Suprapubic skin (tissue), 4 donors: ENCODE measurements at regions not wholly inside any gene's neighbourhood (a gene's known extent, or its start where the extent isn't known, plus 50 kb on each side); places are given as distances from the start of the nearest gene placed in this dataset.

Experiments used
- DNase-seq, 2 donors: peaks; one replicate each; pipeline ENCODE4 v3.0.0-alpha.2; 2019; ENCODE audit warnings: low spot score in 2 of 2
- H3K27ac ChIP-seq: fragments of 200-600 bp; sonication (generic); one replicate; pipeline ENCODE4 v1.5.1; 2019
- H3K27me3 ChIP-seq: fragments of 200-600 bp; sonication (generic); one replicate; pipeline ENCODE4 v1.5.1; 2019
- H3K36me3 ChIP-seq: fragments of 200-600 bp; sonication (generic); one replicate; pipeline ENCODE4 v1.5.1; 2019
- H3K4me1 ChIP-seq: fragments of 200-600 bp; sonication (generic); one replicate; pipeline ENCODE4 v1.5.1; 2019
- H3K4me3 ChIP-seq: fragments of 200-600 bp; sonication (generic); one replicate; pipeline ENCODE4 v1.5.1; 2019; ENCODE audit warnings: mild to moderate bottlenecking
- H3K9me3 ChIP-seq: fragments of 200-600 bp; sonication (generic); one replicate; pipeline ENCODE4 v1.5.1; 2019
- EP300 ChIP-seq: sonication (generic); formaldehyde crosslinking; IDR thresholded peaks from one replicate; pipeline ENCODE4 v1.6.1; 2017; ENCODE audit warnings: antibody characterized with exemption
- POLR2A ChIP-seq, 2 donors: fragments of 450-650 bp; IDR thresholded peaks; one replicate each; pipeline ENCODE4 v1.6.1; 2017; ENCODE audit warnings: antibody characterized with exemption in 2 of 2, mild to moderate bottlenecking in 2 of 2, moderate library complexity in 2 of 2
- POLR2AphosphoS5 ChIP-seq, 3 donors: sonication (generic); formaldehyde crosslinking; IDR thresholded peaks; one replicate each; pipeline ENCODE4 v1.6.1; 2017; ENCODE audit warnings: antibody characterized with exemption in 3 of 3
- WGBS: methylation state at CpG from one replicate; pipeline ENCODE4 v1.1.5; 2018; 5-methylcytosine and 5-hydroxymethylcytosine counted together
- TF ChIP-seq, protein P1 (sequence below), 2 donors: fragments of 200-600 bp in 1 of 2; fragments of 450-650 bp in 1 of 2; sonication (generic) in 1 of 2; IDR thresholded peaks; one replicate each; pipeline ENCODE4 v1.5.1; 2016 to 2019; ENCODE audit warnings: antibody characterized with exemption in 2 of 2, mild to moderate bottlenecking in 1 of 2, moderate library complexity in 1 of 2

DNA sequence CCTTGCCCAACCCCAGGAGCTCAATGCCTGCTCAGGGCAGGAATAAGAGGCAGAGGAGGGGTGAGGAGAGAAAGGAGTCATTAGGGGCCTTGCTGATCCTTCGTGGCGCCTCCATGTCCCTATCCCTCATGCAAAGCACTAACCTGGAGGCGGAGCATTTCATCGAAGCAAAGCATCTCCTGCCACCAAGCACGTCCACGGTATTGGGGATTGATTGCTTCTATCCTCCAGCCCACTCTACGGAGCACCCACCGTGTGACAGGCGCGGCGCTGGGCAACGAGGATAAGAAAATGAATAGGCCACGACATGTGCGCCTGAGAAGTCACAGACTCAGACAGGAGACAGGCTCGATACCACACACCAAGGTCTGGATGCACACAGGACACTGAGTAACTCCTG, 67.0 kb downstream of the IGLL1 start:
- no peaks in the 10 kb centered on the region for H3K27me3 ChIP-seq
- no peaks in the 10 kb centered on the region for H3K9me3 ChIP-seq
- WGBS = 88% methylated on average over 15 of the region's 15 CpGs
- H3K4me1 ChIP-seq = no peaks in the 10 kb centered on the region
- no peak overlapping the region for H3K27ac ChIP-seq
- H3K36me3 ChIP-seq = no peaks in the 10 kb centered on the region
- DNase-seq = no peak
- TF ChIP-seq EP300 (no peak), POLR2AphosphoS5 (IDR thresholded peaks at IDR 0.05) (no peak), POLR2A (IDR thresholded peaks at IDR 0.05) (no peak)
- TF ChIP-seq, protein P1, sequence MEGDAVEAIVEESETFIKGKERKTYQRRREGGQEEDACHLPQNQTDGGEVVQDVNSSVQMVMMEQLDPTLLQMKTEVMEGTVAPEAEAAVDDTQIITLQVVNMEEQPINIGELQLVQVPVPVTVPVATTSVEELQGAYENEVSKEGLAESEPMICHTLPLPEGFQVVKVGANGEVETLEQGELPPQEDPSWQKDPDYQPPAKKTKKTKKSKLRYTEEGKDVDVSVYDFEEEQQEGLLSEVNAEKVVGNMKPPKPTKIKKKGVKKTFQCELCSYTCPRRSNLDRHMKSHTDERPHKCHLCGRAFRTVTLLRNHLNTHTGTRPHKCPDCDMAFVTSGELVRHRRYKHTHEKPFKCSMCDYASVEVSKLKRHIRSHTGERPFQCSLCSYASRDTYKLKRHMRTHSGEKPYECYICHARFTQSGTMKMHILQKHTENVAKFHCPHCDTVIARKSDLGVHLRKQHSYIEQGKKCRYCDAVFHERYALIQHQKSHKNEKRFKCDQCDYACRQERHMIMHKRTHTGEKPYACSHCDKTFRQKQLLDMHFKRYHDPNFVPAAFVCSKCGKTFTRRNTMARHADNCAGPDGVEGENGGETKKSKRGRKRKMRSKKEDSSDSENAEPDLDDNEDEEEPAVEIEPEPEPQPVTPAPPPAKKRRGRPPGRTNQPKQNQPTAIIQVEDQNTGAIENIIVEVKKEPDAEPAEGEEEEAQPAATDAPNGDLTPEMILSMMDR (IDR thresholded peaks at IDR 0.05) = no peak
- no peak overlapping the region for H3K4me3 ChIP-seq

DNA sequence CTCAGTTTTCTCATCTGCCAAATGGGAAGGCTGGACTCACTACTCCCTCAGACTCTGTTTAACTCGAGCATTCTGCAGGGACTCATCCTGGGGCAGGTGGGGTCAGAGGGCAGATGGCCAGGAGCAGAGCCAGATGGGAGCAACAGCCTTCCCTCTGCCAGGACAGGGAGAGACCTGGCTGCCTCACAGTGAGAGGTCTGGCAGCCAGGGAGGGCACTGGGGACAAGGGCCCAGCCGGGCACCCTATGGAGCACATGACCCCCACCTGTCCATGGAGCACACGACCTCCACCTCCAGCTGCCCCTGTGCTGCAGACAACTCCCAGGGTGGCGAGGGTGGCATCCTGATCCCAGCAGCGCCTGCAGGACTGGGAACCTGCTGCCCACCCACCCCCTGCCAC, 67.4 kb downstream of the IGLL1 start:
- Histone ChIP-seq H3K27me3 (no peaks in the 10 kb centered on the region), H3K9me3 (no peaks in the 10 kb centered on the region), H3K4me3 (no peak overlapping the region), H3K36me3 (no peaks in the 10 kb centered on the region), H3K4me1 (no peaks in the 10 kb centered on the region), H3K27ac (no peak overlapping the region)
- no peak for TF ChIP-seq POLR2A (IDR thresholded peaks at IDR 0.05)
- no peak for TF ChIP-seq POLR2AphosphoS5 (IDR thresholded peaks at IDR 0.05)
- TF ChIP-seq EP300 = no peak
- TF ChIP-seq, protein P1 (IDR thresholded peaks at IDR 0.05) = no peak
- DNase-seq = no peak
- 86% methylated on average over 3 of the region's 5 CpGs for WGBS

DNA sequence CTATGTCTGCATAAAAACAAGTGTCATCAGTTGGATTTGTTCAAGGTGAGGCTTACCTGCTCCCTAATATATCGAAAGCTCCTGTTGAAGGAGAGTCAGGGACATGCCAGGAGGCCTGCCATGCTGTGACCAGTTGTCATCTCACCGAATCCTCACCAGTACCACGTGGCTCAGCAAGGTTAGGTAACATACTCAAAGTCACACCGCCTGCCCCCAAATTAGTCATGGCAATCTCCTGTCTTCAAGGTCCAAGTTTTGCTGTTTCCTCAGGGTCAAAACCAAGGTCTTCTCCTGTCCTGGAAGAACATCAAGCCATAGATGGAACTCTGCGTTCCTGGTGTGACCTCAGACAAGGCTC, 67.8 kb downstream of the IGLL1 start:
- Histone ChIP-seq H3K27ac (no peak overlapping the region), H3K4me3 (no peak overlapping the region), H3K36me3 (no peaks in the 10 kb centered on the region), H3K9me3 (no peaks in the 10 kb centered on the region), H3K27me3 (no peaks in the 10 kb centered on the region), H3K4me1 (no peaks in the 10 kb centered on the region)
- 96% methylated on average over 4 of the region's 5 CpGs for WGBS
- TF ChIP-seq EP300 (no peak), POLR2AphosphoS5 (IDR thresholded peaks at IDR 0.05) (no peak), POLR2A (IDR thresholded peaks at IDR 0.05) (no peak)
- TF ChIP-seq, protein P1 (IDR thresholded peaks at IDR 0.05) = no peak
- DNase-seq = no peak

DNA sequence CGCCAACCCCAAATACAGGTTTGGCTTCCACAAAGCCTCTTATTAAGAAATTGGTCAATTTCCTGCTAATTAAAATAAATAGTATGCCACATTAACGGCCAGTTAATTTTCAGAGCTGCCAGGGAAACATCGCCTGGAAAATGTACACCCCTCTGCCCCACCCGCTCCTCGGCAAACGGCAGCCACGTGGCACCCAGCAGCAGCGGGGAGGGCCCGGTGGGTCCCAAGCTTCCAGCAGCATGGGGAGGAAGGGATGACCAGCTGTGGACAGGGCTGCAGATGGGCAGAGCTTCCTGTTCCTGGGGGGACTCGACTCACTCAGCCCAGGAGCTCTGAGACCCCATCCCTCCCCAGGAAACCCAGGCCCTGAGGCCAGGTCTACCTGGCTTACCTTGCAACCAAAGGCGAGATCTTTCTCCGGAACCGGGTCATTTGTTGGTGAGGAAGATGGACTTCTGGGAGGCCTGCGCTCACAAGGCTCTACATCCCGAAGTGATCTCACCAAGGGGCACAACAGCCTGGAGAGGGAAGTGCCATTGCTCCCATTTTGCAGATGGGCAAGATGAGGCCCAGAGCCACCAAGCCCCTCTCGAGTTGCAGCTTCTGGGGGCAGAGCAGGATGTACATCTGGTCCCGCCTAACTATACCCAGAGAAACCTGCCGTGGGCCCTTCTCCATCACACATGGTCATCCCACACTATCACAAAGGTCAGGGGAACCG, 68.3 kb downstream of the IGLL1 start:
- Histone ChIP-seq H3K27me3 (no peaks in the 10 kb centered on the region), H3K9me3 (no peaks in the 10 kb centered on the region), H3K27ac (no peak overlapping the region), H3K36me3 (no peaks in the 10 kb centered on the region), H3K4me3 (no peak overlapping the region), H3K4me1 (no peaks in the 10 kb centered on the region)
- no peak for TF ChIP-seq POLR2A (IDR thresholded peaks at IDR 0.05)
- no peak for TF ChIP-seq POLR2AphosphoS5 (IDR thresholded peaks at IDR 0.05)
- TF ChIP-seq, protein P1 (IDR thresholded peaks at IDR 0.05) = no peak
- no peak for TF ChIP-seq EP300
- no peak for DNase-seq
- WGBS = 67% methylated on average over 17 of the region's 19 CpGs

DNA sequence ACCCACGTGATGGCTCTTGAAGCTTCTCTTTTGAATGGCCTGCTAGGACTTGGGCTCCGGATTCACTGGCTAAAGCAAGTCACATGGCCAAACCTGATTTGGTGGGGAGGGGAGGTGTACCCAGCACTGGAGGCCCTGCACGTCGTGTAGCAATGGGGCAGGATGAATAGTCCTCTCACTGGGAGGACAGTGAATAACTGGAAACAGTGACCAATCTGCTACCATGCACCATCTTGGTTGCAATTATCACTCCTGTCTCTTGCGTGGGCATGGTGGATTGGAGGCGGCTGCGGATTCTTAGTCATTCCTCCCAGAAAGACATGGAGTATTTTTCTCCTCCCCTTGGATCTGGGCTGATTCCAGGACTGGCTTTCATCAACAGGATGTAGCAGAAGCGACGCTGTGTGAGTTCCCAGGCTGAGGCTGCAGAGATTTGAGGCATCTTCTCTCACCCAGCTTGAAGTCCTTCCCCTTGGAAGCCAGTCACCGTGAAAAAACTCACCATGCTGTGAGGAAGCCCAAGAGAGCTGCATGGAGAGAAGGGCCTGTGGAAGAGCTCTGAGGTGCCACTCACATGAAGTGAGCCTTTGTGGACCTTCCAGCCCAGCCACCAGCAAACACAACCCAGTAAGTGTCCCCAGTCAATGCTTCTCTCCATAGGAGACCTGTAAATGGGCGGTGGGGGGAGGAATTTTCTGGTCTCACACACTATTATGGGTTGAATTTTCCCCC, 70.4 kb downstream of the IGLL1 start:
- Histone ChIP-seq H3K27me3 (no peaks in the 10 kb centered on the region), H3K4me3 (no peak overlapping the region), H3K4me1 (peaks cover 1% of the 10 kb centered on the region), H3K36me3 (no peaks in the 10 kb centered on the region), H3K9me3 (no peaks in the 10 kb centered on the region), H3K27ac (no peak overlapping the region)
- DNase-seq = no peak
- TF ChIP-seq POLR2A (IDR thresholded peaks at IDR 0.05) (no peak), EP300 (no peak), POLR2AphosphoS5 (IDR thresholded peaks at IDR 0.05) (no peak)
- TF ChIP-seq, protein P1 (IDR thresholded peaks at IDR 0.05) = no peak
- WGBS = 51% methylated on average over 8 of the region's 11 CpGs
